Lower leg skin (tissue), 4 donors: ENCODE measurements at regions not wholly inside any gene's neighbourhood (a gene's known extent, or its start where the extent isn't known, plus 50 kb on each side); places are given as distances from the start of the nearest gene placed in this dataset.

ENCODE experiments used
- DNase-seq, 2 donors: peaks; one replicate each; pipeline ENCODE4 v3.0.0-alpha.2; 2019; ENCODE audit warnings: low spot score in 2 of 2
- H3K4me3 ChIP-seq: fragments of 200-600 bp; sonication (generic); 2 replicates; pipeline ENCODE4 v1.5.1; 2017; ENCODE audit warnings: mild to moderate bottlenecking, low read depth; ENCODE audit not compliant: poor library complexity, severe bottlenecking
- CTCF ChIP-seq, 3 donors: fragments of 450-650 bp; IDR thresholded peaks; one replicate each; pipeline ENCODE4 v1.5.1; 2016; ENCODE audit warnings: antibody characterized with exemption in 3 of 3, mild to moderate bottlenecking in 3 of 3, moderate library complexity in 2 of 3
- POLR2A ChIP-seq, 2 donors: fragments of 450-650 bp; IDR thresholded peaks; one replicate each; pipeline ENCODE4 v1.6.1; 2016 to 2017; ENCODE audit warnings: antibody characterized with exemption in 2 of 2, mild to moderate bottlenecking in 1 of 2, moderate library complexity in 1 of 2
- WGBS, 2 donors: methylation state at CpG; one replicate each; pipeline ENCODE4 v1.1.5; 2018; 5-methylcytosine and 5-hydroxymethylcytosine counted together
- intact Hi-C: fragments of 100-400 bp; cut with DNase I; formaldehyde crosslinking; loops from one replicate; pipeline ENCODE4 v1.15.0; 2023; ENCODE audit warnings: low total_unique reads

GRCh38 chr4:33090910-33091309, 2370.7 kb downstream of the PCDH7 start:
- DNase-seq = no peak
- intact Hi-C loops = no loop called here
- H3K4me3 ChIP-seq = no peak overlapping the region
- WGBS, 2 donors = 80 to 84% methylated on average over 6 of the region's 6 CpGs
- TF ChIP-seq CTCF (IDR thresholded peaks at IDR 0.05) (no peak), POLR2A (IDR thresholded peaks at IDR 0.05) (no peak)

DNA sequence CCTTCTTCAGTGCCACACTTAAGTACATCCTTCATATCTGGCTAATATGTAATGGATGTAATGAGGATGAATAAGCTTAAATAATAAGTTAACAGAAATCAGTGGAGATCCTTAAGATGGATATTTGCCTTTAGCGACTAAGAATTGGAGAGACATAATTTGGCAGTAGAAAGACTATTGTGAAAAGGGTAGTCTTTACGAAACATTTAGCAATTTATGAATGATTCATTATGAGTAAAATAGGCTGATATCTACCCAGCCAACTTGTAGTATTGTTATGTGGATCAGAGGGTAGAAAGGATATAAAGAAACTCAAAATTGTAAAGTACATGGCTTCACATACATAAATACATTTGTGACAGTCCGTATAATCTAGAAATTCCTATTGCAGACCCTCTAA, 2371.8 kb downstream of the PCDH7 start:
- no peak for DNase-seq
- intact Hi-C loops = no loop called here
- 81 to 85% methylated on average over 3 of the region's 3 CpGs for WGBS, 2 donors
- no peak overlapping the region for H3K4me3 ChIP-seq
- TF ChIP-seq CTCF (IDR thresholded peaks at IDR 0.05) = no peak
- no peak for TF ChIP-seq POLR2A (IDR thresholded peaks at IDR 0.05)

GRCh38 chr4:33104273-33104672, 2384.1 kb downstream of the PCDH7 start:
- intact Hi-C loops = no loop called here
- DNase-seq = no peak
- no peak for TF ChIP-seq POLR2A (IDR thresholded peaks at IDR 0.05)
- no peak for TF ChIP-seq CTCF (IDR thresholded peaks at IDR 0.05)
- WGBS, 2 donors = 43 to 47% methylated on average over 3 of the region's 3 CpGs
- H3K4me3 ChIP-seq = no peak overlapping the region

- WGBS, 2 donors = 73 to 79% methylated on average over 2 of the region's 2 CpGs
- no peak overlapping the region for H3K4me3 ChIP-seq
- DNase-seq = no peak
- intact Hi-C loops = no loop called here
- no peak for TF ChIP-seq CTCF (IDR thresholded peaks at IDR 0.05)
- TF ChIP-seq POLR2A (IDR thresholded peaks at IDR 0.05) = no peak
Measured at GRCh38 chr4:33107814-33108213, 2387.6 kb downstream of the PCDH7 start.

DNA sequence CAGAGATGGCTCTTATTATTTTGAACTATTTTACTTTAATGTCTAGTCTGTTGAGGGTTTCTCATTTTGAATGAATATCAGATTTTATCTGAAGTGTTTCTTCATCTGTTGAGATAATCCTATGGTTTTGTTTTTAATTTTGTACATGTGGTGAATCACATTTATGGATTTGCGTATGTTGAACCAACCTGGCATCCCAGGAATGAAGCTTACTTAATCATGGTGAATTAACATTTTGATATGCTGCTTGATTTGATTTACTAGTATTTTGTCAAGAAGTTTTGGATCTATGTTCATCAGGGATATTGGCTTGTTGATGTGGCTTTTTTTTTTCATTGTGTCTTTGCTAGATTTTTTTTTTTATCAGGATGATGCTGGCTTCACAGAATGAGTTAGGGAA, 2390.9 kb downstream of the PCDH7 start:
- intact Hi-C loops = no loop called here
- TF ChIP-seq CTCF (IDR thresholded peaks at IDR 0.05) = no peak
- TF ChIP-seq POLR2A (IDR thresholded peaks at IDR 0.05) = no peak
- DNase-seq = no peak
- no peak overlapping the region for H3K4me3 ChIP-seq
- 70 to 74% methylated on average over 1 of the region's 1 CpG for WGBS, 2 donors

- no peak for DNase-seq
- intact Hi-C loops = no loop called here
- WGBS, 2 donors = 88 to 90% methylated on average over 3 of the region's 3 CpGs
- H3K4me3 ChIP-seq = no peak overlapping the region
- no peak for TF ChIP-seq CTCF (IDR thresholded peaks at IDR 0.05)
- no peak for TF ChIP-seq POLR2A (IDR thresholded peaks at IDR 0.05)
Measured at GRCh38 chr4:33116871-33117270, 2396.7 kb downstream of the PCDH7 start.
